NCI-H82 treated with DMSO at 0.1 percent for 48 hours (cell line): ENCODE measurements at regions not wholly inside any gene's neighbourhood (a gene's known extent, or its start where the extent isn't known, plus 50 kb on each side); places are given as distances from the start of the nearest gene placed in this dataset.
A peak's percentile ranks its signal among the peaks of the same experiment; 100 is the strongest.

Source experiments
- DNase-seq: peaks from one replicate; lab custom pipeline; 2025; ENCODE audit not compliant: unreplicated experiment; lab: John Stamatoyannopoulos, UW

GRCh38 chr6:7664003-7664402, 61.9 kb upstream of the BMP6 start:
- DNase-seq, result no peak

- peak; percentile 67 for DNase-seq
These were observed 57.0 kb upstream of the BMP6 start for GRCh38 chr6:7668936-7669335.

- no peak for DNase-seq
These were observed 56.2 kb upstream of the BMP6 start for GRCh38 chr6:7669742-7670141.

- DNase-seq, result no peak
These were observed 54.8 kb upstream of the BMP6 start for GRCh38 chr6:7671076-7671475.

GRCh38 chr6:7671581-7671980, 54.3 kb upstream of the BMP6 start:
- no peak for DNase-seq

- DNase-seq, result no peak
These were observed 53.5 kb upstream of the BMP6 start for GRCh38 chr6:7672066-7673062.

GRCh38 chr6:7673063-7673536, 52.8 kb upstream of the BMP6 start:
- no peak for DNase-seq

- no peak for DNase-seq
These were observed 51.6 kb upstream of the BMP6 start for GRCh38 chr6:7674291-7674690.

- DNase-seq, result no peak
These were observed 50.5 kb upstream of the BMP6 start for GRCh38 chr6:7675353-7675945.
